IMR-90 (cell line): ENCODE measurements at regions not wholly inside any gene's neighbourhood (a gene's known extent, or its start where the extent isn't known, plus 50 kb on each side); places are given as distances from the start of the nearest gene placed in this dataset.

ENCODE experiments used
- ATAC-seq: fragments of 200-7000 bp; cut with Tn5 transposase; 2 replicates; pipeline ENCODE4 v1.9.1; 2020; ENCODE audit warnings: low read depth, mild to moderate bottlenecking, moderate library complexity
- BruUV-seq: library from RNA; stranded (reverse); fragments of 400-500 nt; replicated peaks from 2 replicates; lab custom pipeline; 2021; lab: Mats Ljungman, UMichigan
- CTCF ChIA-PET: fragments of 300-600 bp; formaldehyde crosslinking; extraction: SDS; loops from one replicate; lab custom pipeline; 2021; ENCODE audit warnings: antibody characterized with exemption; lab: Yijun Ruan, JAX
- POLR2A ChIA-PET: fragments of 300-600 bp; sonication (Branson Sonifier 250); formaldehyde crosslinking; loops from one replicate; lab custom pipeline; 2022; ENCODE audit warnings: antibody characterized with exemption; ENCODE audit not compliant: unreplicated experiment; lab: Charles Lee
- DNase-seq: peaks from one replicate; pipeline ENCODE4 v3.0.0; 2013
- H2AFZ ChIP-seq: replicated peaks from 2 replicates; pipeline ENCODE3; 2013; ENCODE audit warnings: low read length, mild to moderate bottlenecking; ENCODE audit not compliant: poor library complexity
- H2AK5ac ChIP-seq: 2 replicates; pipeline ENCODE4 v1.6.1; 2013; ENCODE audit warnings: low read depth, low read length, inconsistent platforms
- H2AK9ac ChIP-seq: replicated peaks from 2 replicates; pipeline ENCODE3; 2013; ENCODE audit warnings: mild to moderate bottlenecking, low read depth, low read length, moderate library complexity; ENCODE audit not compliant: poor library complexity
- H2BK120ac ChIP-seq: 2 replicates; pipeline ENCODE4 v1.6.1; 2013; ENCODE audit warnings: low read depth, low read length, inconsistent platforms
- H2BK15ac ChIP-seq: 3 replicates; pipeline ENCODE4 v1.6.1; 2013; ENCODE audit warnings: low read depth, low read length, inconsistent platforms
- H2BK20ac ChIP-seq: 2 replicates; pipeline ENCODE4 v1.6.1; 2013; ENCODE audit warnings: low read depth, mild to moderate bottlenecking, inconsistent platforms, low read length, moderate library complexity
- H2BK5ac ChIP-seq: 2 replicates; pipeline ENCODE4 v1.6.1; 2013; ENCODE audit warnings: mild to moderate bottlenecking, low read depth, low read length, inconsistent platforms; ENCODE audit not compliant: poor library complexity, severe bottlenecking
- H3K14ac ChIP-seq: replicated peaks from 2 replicates; pipeline ENCODE4 v1.6.1; 2013; ENCODE audit warnings: low read depth, low read length, inconsistent platforms
- H3K18ac ChIP-seq: 2 replicates; pipeline ENCODE4 v1.6.1; 2013; ENCODE audit warnings: low read depth, low read length, control low read depth
- H3K23ac ChIP-seq: 2 replicates; pipeline ENCODE4 v1.6.1; 2013; ENCODE audit warnings: low read depth, low read length, inconsistent platforms
- H3K27ac ChIP-seq: 2 replicates; pipeline ENCODE4 v1.5.1; 2013; ENCODE audit warnings: mild to moderate bottlenecking, control low read depth, low read length; ENCODE audit not compliant: insufficient read depth
- H3K27me3 ChIP-seq: 2 replicates; pipeline ENCODE4 v1.6.1; 2013; ENCODE audit warnings: low read length; ENCODE audit not compliant: control insufficient read depth, insufficient read depth
- H3K36me3 ChIP-seq: 2 replicates; pipeline ENCODE4 v1.6.1; 2013; ENCODE audit warnings: low read length, mixed read lengths; ENCODE audit not compliant: control insufficient read depth, insufficient read depth
- H3K4ac ChIP-seq: 2 replicates; pipeline ENCODE4 v1.6.1; 2013; ENCODE audit warnings: low read depth, low read length, inconsistent platforms
- H3K4me1 ChIP-seq: 2 replicates; pipeline ENCODE4 v1.6.1; 2013; ENCODE audit warnings: low read length, mixed read lengths; ENCODE audit not compliant: control insufficient read depth, insufficient read depth
- H3K4me2 ChIP-seq: 2 replicates; pipeline ENCODE4 v1.6.1; 2013; ENCODE audit warnings: low read depth, mild to moderate bottlenecking, control low read depth, low read length, moderate library complexity
- H3K4me3 ChIP-seq: 2 replicates; pipeline ENCODE4 v1.5.1; 2013; ENCODE audit warnings: low read depth, mild to moderate bottlenecking, control low read depth, low read length, moderate library complexity; ENCODE audit not compliant: insufficient read depth
- H3K56ac ChIP-seq: 2 replicates; pipeline ENCODE4 v1.6.1; 2013; ENCODE audit warnings: low read length, inconsistent platforms; ENCODE audit not compliant: insufficient read depth; ENCODE audit errors: extremely low read depth
- H3K79me1 ChIP-seq, 2 experiments: 2 replicates each; pipeline ENCODE4 v1.6.1; 2013; ENCODE audit warnings: low read length in 2 of 2, inconsistent platforms in 1 of 2, low read depth in 1 of 2
- H3K9ac ChIP-seq: 2 replicates; pipeline ENCODE4 v1.6.1; 2013; ENCODE audit warnings: low read depth, low read length, control low read depth
- H3K9me1 ChIP-seq: 2 replicates; pipeline ENCODE4 v1.6.1; 2013; ENCODE audit warnings: low read length, inconsistent platforms; ENCODE audit not compliant: insufficient read depth
- H3K9me3 ChIP-seq: 2 replicates; pipeline ENCODE4 v1.6.1; 2013; ENCODE audit warnings: low read length; ENCODE audit not compliant: control insufficient read depth, insufficient read depth
- H4K20me1 ChIP-seq: 2 replicates; pipeline ENCODE4 v1.6.1; 2013; ENCODE audit warnings: low read length, inconsistent platforms; ENCODE audit not compliant: insufficient read depth
- H4K5ac ChIP-seq: 2 replicates; pipeline ENCODE4 v1.6.1; 2013; ENCODE audit warnings: mild to moderate bottlenecking, low read depth, low read length, control low read depth
- H4K8ac ChIP-seq, 2 experiments: 2 replicates each; pipeline ENCODE4 v1.6.1; 2013; ENCODE audit warnings: low read depth in 2 of 2, low read length in 2 of 2, control low read depth in 1 of 2, inconsistent platforms in 1 of 2
- H4K91ac ChIP-seq: 2 replicates; pipeline ENCODE4 v1.6.1; 2013; ENCODE audit warnings: low read depth, low read length, inconsistent platforms; ENCODE audit not compliant: insufficient read depth
- FOS ChIP-seq: fragments of 150-350 bp; IDR thresholded peaks from 2 replicates; pipeline ENCODE4 v1.6.1; 2016; ENCODE audit warnings: low read depth, low read length
- MAFK ChIP-seq: IDR thresholded peaks from 2 replicates; pipeline ENCODE4 v1.6.1; 2012; ENCODE audit warnings: low read depth, low read length, improper control_type of control experiment
- RFX5 ChIP-seq: IDR thresholded peaks from 2 replicates; pipeline ENCODE4 v1.8.0; 2012; ENCODE audit warnings: low read depth, mild to moderate bottlenecking, low read length, moderate library complexity
- SMC3 ChIP-seq: fragments of 150-350 bp; IDR thresholded peaks from 2 replicates; pipeline ENCODE4 v1.6.1; 2016; ENCODE audit warnings: low read depth, mild to moderate bottlenecking, antibody characterized with exemption, low read length, moderate library complexity
- WGBS, 2 experiments: methylation state at CpG; one replicate each; pipeline versions ENCODE4 v1.1.5 to v1.1.7; 2013; ENCODE audit warnings: missing lambda C conversion rate in 2 of 2; ENCODE audit not compliant: insufficient read length in 1 of 2; ENCODE audit errors: extremely low coverage in 2 of 2; 5-methylcytosine and 5-hydroxymethylcytosine counted together
- dilution Hi-C: fragments of 300-500 bp; cut with HindIII; formaldehyde crosslinking; loops from one replicate; pipeline ENCODE4 v1.14.3; 2018; ENCODE audit warnings: low sequenced_read_pairs; ENCODE audit not compliant: unreplicated experiment
- in situ Hi-C: fragments of 300-500 bp; cut with MboI; formaldehyde crosslinking; loops from 3 replicates; pipeline ENCODE4 v1.14.3; 2019; ENCODE audit warnings: low sequenced_read_pairs, inconsistent platforms, mixed read lengths
- intact Hi-C: fragments of 100-400 bp; cut with micrococcal nuclease; formaldehyde crosslinking; loops from 2 replicates; pipeline ENCODE4 v1.10.0; 2022
- TF ChIP-seq, protein P1 (sequence below): fragments of 150-350 bp; IDR thresholded peaks from 2 replicates; pipeline ENCODE4 v1.6.1; 2017; ENCODE audit warnings: mild to moderate bottlenecking, antibody characterized with exemption, low read length, low read depth
- TF ChIP-seq, protein P2 (sequence below): fragments of 150-350 bp; IDR thresholded peaks from 2 replicates; pipeline ENCODE4 v1.6.1; 2016; ENCODE audit warnings: low read depth, mild to moderate bottlenecking, low read length, moderate library complexity, borderline replicate concordance
- TF ChIP-seq, protein P3 (sequence below): conservative IDR thresholded peaks from 2 replicates; pipeline ENCODE4 v1.5.1; 2012; ENCODE audit warnings: mild to moderate bottlenecking, low read depth, low read length, improper control_type of control experiment

DNA sequence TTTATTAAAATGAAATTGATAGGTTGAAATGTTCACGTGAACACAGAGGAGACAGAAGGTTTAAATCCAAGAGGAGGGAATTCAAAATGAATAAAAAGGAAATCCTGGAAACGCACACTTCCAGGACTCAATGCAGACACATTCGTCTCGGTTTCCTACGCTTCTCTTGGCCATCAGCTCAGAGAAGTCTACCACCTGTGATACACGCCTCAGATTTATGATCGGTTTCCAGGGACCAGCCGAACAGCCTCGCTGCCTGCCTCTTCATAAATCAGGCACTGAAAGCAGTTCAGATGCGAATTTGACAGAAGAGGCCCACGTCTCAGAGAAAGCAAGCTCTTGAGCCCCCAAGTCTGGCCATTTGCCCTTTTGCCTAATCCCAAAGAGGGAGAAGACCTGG, 125.5 kb upstream of the IRX3 start:
- Histone ChIP-seq H3K23ac (no peak overlapping the region), H4K91ac (no peak overlapping the region), H3K4me2 (no peak overlapping the region), H4K20me1 (no peaks in the 10 kb centered on the region), H2BK5ac (no peak overlapping the region), H3K27ac (no peak overlapping the region), H2AK9ac (no peak overlapping the region), H4K5ac (no peak overlapping the region), H3K9me1 (no peaks in the 10 kb centered on the region), H3K4ac (no peak overlapping the region), H3K4me3 (no peak overlapping the region), H2BK15ac (no peak overlapping the region), H2BK20ac (no peak overlapping the region), H2BK120ac (no peak overlapping the region), H3K4me1 (no peaks in the 10 kb centered on the region), H3K36me3 (no peaks in the 10 kb centered on the region), H3K18ac (no peak overlapping the region), H3K27me3 (no peaks in the 10 kb centered on the region; the same call in 1 of the 2 replicates), H2AK5ac (no peak overlapping the region), H4K8ac (no peak overlapping the region), H3K9ac (no peak overlapping the region), H3K14ac (no peak overlapping the region), H3K56ac (no peak overlapping the region), H3K9me3 (no peaks in the 10 kb centered on the region), H3K79me1 (no peaks in the 10 kb centered on the region), H2AFZ (no peak overlapping the region)
- WGBS, 2 experiments, result 15% methylated on average over 5 of the region's 11 CpGs; no CpG with 5 or more reads in 1 of the 2 experiments
- ChIA-PET POLR2A (no interaction called here), CTCF (no interaction called here)
- dilution Hi-C loops (no loop called here), intact Hi-C loops (no loop called here), in situ Hi-C loops (no loop called here)
- TF ChIP-seq, protein P1, sequence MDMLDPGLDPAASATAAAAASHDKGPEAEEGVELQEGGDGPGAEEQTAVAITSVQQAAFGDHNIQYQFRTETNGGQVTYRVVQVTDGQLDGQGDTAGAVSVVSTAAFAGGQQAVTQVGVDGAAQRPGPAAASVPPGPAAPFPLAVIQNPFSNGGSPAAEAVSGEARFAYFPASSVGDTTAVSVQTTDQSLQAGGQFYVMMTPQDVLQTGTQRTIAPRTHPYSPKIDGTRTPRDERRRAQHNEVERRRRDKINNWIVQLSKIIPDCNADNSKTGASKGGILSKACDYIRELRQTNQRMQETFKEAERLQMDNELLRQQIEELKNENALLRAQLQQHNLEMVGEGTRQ, result no peak
- TF ChIP-seq, protein P2, sequence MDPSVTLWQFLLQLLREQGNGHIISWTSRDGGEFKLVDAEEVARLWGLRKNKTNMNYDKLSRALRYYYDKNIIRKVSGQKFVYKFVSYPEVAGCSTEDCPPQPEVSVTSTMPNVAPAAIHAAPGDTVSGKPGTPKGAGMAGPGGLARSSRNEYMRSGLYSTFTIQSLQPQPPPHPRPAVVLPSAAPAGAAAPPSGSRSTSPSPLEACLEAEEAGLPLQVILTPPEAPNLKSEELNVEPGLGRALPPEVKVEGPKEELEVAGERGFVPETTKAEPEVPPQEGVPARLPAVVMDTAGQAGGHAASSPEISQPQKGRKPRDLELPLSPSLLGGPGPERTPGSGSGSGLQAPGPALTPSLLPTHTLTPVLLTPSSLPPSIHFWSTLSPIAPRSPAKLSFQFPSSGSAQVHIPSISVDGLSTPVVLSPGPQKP, result no peak
- TF ChIP-seq, protein P3, sequence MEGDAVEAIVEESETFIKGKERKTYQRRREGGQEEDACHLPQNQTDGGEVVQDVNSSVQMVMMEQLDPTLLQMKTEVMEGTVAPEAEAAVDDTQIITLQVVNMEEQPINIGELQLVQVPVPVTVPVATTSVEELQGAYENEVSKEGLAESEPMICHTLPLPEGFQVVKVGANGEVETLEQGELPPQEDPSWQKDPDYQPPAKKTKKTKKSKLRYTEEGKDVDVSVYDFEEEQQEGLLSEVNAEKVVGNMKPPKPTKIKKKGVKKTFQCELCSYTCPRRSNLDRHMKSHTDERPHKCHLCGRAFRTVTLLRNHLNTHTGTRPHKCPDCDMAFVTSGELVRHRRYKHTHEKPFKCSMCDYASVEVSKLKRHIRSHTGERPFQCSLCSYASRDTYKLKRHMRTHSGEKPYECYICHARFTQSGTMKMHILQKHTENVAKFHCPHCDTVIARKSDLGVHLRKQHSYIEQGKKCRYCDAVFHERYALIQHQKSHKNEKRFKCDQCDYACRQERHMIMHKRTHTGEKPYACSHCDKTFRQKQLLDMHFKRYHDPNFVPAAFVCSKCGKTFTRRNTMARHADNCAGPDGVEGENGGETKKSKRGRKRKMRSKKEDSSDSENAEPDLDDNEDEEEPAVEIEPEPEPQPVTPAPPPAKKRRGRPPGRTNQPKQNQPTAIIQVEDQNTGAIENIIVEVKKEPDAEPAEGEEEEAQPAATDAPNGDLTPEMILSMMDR, result no peak
- no peak for TF ChIP-seq RFX5
- TF ChIP-seq MAFK, result no peak
- TF ChIP-seq SMC3, result no peak
- TF ChIP-seq FOS, result no peak
- ATAC-seq (no peak), DNase-seq (no peak)
- no TSS peak for BruUV-seq
